Parathyroid adenoma (tissue), 2 donors: ENCODE measurements at regions not wholly inside any gene's neighbourhood (a gene's known extent, or its start where the extent isn't known, plus 50 kb on each side); places are given as distances from the start of the nearest gene placed in this dataset.

Experiments
- H2AFZ ChIP-seq: fragments of 300-600 bp; sonication (generic); one replicate; pipeline ENCODE4 v1.7.0; 2017; ENCODE audit warnings: antibody characterized with exemption, mild to moderate bottlenecking
- H3K27ac ChIP-seq: fragments of 300-600 bp; sonication (generic); one replicate; pipeline ENCODE4 v1.7.0; 2017
- H3K27me3 ChIP-seq: fragments of 300-600 bp; sonication (generic); one replicate; pipeline ENCODE4 v1.7.0; 2017; ENCODE audit warnings: low read length; ENCODE audit not compliant: control insufficient read depth, insufficient read depth
- H3K36me3 ChIP-seq: fragments of 300-600 bp; sonication (generic); one replicate; pipeline ENCODE4 v1.7.0; 2017; ENCODE audit warnings: low read length; ENCODE audit not compliant: control insufficient read depth, insufficient read depth
- H3K4me1 ChIP-seq: fragments of 300-600 bp; sonication (generic); one replicate; pipeline ENCODE4 v1.7.0; 2017; ENCODE audit warnings: control low read depth
- H3K4me2 ChIP-seq: fragments of 300-600 bp; sonication (generic); one replicate; pipeline ENCODE4 v1.7.0; 2017; ENCODE audit warnings: low read length
- H3K4me3 ChIP-seq: fragments of 300-600 bp; sonication (generic); one replicate; pipeline ENCODE4 v1.7.0; 2017; ENCODE audit warnings: low read depth, low read length
- H3K79me2 ChIP-seq: fragments of 300-600 bp; sonication (generic); one replicate; pipeline ENCODE4 v1.7.0; 2017; ENCODE audit warnings: control low read depth
- H3K9ac ChIP-seq: fragments of 300-600 bp; sonication (generic); one replicate; pipeline ENCODE4 v1.7.0; 2017; ENCODE audit warnings: mild to moderate bottlenecking
- H3K9me3 ChIP-seq: fragments of 300-600 bp; sonication (generic); one replicate; pipeline ENCODE4 v1.7.0; 2017; ENCODE audit warnings: low read length; ENCODE audit not compliant: control insufficient read depth
- TF ChIP-seq, protein P1 (sequence below): fragments of 300-600 bp; sonication (generic); IDR thresholded peaks from one replicate; pipeline ENCODE4 v1.7.0; 2017; ENCODE audit warnings: antibody characterized with exemption, mild to moderate bottlenecking
- donor health status: primary hyperparathyroidism.

DNA sequence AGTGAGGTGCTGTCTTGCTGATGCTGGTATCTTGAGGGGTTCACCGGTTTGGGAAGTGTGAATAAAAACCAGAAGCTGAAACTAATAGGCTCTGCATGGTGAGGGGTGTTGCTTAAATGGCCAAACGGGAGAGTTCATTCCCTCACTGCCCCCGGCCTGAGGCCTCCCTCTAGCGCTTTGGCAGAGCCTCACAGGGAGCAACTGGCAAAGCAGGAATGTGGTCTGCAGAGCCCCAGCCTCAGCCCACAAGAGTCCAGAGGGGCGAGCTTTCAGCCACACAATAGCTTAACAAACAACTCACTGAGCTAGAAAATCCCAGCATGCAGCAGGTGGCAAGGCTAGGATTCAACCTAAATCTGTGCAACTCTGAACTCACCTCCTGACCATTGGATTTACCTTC, 234.8 kb downstream of the MED10 start:
- Histone ChIP-seq H3K27ac (no peak overlapping the region), H3K36me3 (no peaks in the 10 kb centered on the region), H3K9me3 (no peaks in the 10 kb centered on the region), H3K9ac (no peak overlapping the region), H2AFZ (no peak overlapping the region), H3K4me3 (no peak overlapping the region), H3K79me2 (no peaks in the 10 kb centered on the region), H3K27me3 (no peaks in the 10 kb centered on the region), H3K4me1 (no peaks in the 10 kb centered on the region), H3K4me2 (no peak overlapping the region)
- TF ChIP-seq, protein P1, sequence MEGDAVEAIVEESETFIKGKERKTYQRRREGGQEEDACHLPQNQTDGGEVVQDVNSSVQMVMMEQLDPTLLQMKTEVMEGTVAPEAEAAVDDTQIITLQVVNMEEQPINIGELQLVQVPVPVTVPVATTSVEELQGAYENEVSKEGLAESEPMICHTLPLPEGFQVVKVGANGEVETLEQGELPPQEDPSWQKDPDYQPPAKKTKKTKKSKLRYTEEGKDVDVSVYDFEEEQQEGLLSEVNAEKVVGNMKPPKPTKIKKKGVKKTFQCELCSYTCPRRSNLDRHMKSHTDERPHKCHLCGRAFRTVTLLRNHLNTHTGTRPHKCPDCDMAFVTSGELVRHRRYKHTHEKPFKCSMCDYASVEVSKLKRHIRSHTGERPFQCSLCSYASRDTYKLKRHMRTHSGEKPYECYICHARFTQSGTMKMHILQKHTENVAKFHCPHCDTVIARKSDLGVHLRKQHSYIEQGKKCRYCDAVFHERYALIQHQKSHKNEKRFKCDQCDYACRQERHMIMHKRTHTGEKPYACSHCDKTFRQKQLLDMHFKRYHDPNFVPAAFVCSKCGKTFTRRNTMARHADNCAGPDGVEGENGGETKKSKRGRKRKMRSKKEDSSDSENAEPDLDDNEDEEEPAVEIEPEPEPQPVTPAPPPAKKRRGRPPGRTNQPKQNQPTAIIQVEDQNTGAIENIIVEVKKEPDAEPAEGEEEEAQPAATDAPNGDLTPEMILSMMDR, result no peak

DNA sequence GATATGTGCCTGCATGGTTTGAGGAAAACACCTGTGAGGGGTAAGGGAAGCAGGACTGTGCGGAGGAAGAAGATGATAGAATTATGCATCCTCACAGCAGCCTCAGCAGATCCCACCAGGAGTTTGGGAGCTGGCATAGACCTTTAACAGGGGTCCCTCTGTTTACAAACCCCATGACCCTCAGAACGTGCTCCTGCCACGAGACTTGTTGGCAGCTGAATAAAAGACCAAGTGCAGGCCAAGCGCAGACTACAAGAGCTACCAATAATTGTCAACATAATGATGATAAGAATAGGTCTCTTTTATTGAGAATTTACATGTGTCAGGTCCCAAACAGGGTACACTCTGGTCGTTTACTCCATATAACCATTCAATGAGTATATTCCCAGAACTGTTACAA, 236.0 kb downstream of the MED10 start:
- Histone ChIP-seq H3K27ac (no peak overlapping the region), H2AFZ (no peak overlapping the region), H3K9ac (no peak overlapping the region), H3K4me1 (no peaks in the 10 kb centered on the region), H3K36me3 (no peaks in the 10 kb centered on the region), H3K27me3 (no peaks in the 10 kb centered on the region), H3K9me3 (no peaks in the 10 kb centered on the region), H3K79me2 (no peaks in the 10 kb centered on the region), H3K4me3 (no peak overlapping the region), H3K4me2 (no peak overlapping the region)
- TF ChIP-seq, protein P1, result no peak

DNA sequence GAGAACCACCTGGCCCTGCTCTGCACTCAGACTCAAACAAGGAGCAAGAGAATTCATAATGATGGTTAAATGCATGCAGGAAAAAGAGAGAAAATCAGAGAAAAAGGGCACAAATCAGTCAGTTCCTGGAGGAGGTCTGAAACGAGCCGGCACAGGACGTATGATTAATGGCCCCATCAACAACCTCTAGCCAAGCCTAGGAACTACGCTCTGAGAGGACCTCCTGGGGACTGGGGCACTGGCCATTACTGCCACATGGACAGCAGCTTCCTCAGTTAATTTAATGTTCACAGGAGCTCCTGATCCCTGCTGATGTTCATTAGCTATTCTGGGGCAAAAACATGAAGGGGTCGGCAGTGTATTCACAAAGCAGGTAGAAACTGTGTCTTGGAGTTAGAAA, 238.1 kb downstream of the MED10 start:
- no peak overlapping the region for H2AFZ ChIP-seq
- H3K27me3 ChIP-seq, result no peaks in the 10 kb centered on the region
- no peaks in the 10 kb centered on the region for H3K9me3 ChIP-seq
- TF ChIP-seq, protein P1, result no peak
- H3K9ac ChIP-seq, result no peak overlapping the region
- H3K4me2 ChIP-seq, result no peak overlapping the region
- H3K27ac ChIP-seq, result no peak overlapping the region
- H3K36me3 ChIP-seq, result no peaks in the 10 kb centered on the region
- no peaks in the 10 kb centered on the region for H3K79me2 ChIP-seq
- no peaks in the 10 kb centered on the region for H3K4me1 ChIP-seq
- H3K4me3 ChIP-seq, result no peak overlapping the region

DNA sequence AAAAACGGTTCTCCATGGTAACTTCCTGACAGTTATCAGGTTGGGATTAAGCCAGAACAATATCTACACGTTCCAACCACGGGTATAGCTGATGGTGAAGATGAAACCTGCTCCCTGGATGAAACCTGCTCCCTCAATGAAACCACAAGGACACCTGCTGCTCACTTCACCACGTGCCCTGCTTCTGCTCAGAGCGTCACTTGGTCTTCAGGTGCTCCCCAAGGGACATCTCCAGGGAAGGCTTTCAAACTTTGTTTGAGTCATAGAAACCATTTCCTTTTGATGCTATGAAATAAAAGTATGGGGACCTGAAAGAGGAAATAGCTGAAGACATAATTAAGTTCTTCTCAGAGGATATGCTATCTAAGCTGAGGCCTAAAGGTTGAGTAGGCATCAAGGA, 242.4 kb downstream of the MED10 start:
- Histone ChIP-seq H3K79me2 (no peaks in the 10 kb centered on the region), H3K36me3 (no peaks in the 10 kb centered on the region), H3K4me2 (no peak overlapping the region), H3K9me3 (no peaks in the 10 kb centered on the region), H3K27me3 (no peaks in the 10 kb centered on the region), H3K4me3 (no peak overlapping the region), H3K4me1 (no peaks in the 10 kb centered on the region), H3K27ac (no peak overlapping the region), H2AFZ (no peak overlapping the region), H3K9ac (no peak overlapping the region)
- TF ChIP-seq, protein P1, result no peak

DNA sequence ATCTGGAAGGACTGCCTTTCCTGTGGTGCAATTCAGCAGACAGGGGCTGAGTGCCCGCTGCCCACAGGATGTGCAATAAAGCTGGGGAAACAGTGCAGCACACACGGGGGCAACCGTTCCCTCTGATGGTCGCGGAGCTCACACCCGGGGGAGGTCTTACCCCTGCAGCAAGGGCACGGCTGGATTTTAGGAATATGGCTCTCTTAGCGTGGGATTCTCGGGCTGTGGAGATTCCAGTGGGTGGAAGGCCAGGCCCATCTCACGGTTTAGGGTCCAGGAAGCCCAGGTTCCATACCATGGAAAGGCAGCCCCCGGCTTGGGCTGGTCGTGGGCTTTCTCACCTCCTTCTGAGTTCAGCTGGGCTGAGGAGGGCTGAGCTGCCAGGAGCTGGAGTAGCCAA, 244.1 kb downstream of the MED10 start:
- H3K79me2 ChIP-seq, result no peaks in the 10 kb centered on the region
- H3K9me3 ChIP-seq, result no peaks in the 10 kb centered on the region
- no peaks in the 10 kb centered on the region for H3K4me1 ChIP-seq
- TF ChIP-seq, protein P1, result no peak
- H3K4me3 ChIP-seq, result no peak overlapping the region
- H3K9ac ChIP-seq, result no peak overlapping the region
- H3K27ac ChIP-seq, result no peak overlapping the region
- H3K27me3 ChIP-seq, result no peaks in the 10 kb centered on the region
- H2AFZ ChIP-seq, result no peak overlapping the region
- H3K4me2 ChIP-seq, result no peak overlapping the region
- H3K36me3 ChIP-seq, result no peaks in the 10 kb centered on the region
